GDM1 (cell line): ENCODE measurements at regions not wholly inside any gene's neighbourhood (a gene's known extent, or its start where the extent isn't known, plus 50 kb on each side); places are given as distances from the start of the nearest gene placed in this dataset.

Source experiments
- DNase-seq: peaks from one replicate; lab custom pipeline; 2025; lab: John Stamatoyannopoulos, UW

GRCh38 chr5:173719731-173720082 lies 103.3 kb upstream of the BOD1 start:
- no peak for DNase-seq

DNA sequence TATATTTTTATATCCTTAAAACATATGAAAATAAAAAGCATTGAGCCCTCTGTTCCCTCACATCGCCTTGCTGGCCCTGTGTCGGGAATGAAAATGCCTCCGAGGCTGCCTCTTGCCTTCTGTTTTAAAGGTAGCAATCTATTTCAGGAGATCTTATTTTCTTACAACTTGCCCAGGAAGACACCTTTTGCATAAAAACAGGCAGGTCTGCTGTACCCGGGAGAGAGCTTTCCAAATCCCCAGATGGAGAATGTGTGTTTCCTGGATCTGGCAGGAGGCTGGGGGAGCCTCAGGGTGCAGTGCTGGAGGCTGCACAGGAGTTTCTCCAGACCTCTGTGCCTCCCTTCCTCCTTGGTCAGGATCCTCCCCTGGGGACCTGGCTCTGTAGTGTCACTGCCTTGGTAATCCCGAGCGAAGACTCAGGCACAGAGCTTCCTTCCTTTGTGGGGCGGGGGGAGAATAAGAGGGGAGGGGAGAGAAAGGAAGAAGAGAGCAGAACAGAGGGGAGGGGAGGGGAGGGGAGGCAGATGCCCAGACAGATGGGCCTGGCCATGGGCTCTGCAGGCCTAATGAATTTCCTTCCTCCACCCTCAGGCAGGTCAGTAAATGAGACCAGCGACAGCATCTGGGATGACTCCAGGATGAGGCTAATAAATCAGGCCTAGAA lies 104.0 kb upstream of the BOD1 start:
- DNase-seq: no peak

DNA sequence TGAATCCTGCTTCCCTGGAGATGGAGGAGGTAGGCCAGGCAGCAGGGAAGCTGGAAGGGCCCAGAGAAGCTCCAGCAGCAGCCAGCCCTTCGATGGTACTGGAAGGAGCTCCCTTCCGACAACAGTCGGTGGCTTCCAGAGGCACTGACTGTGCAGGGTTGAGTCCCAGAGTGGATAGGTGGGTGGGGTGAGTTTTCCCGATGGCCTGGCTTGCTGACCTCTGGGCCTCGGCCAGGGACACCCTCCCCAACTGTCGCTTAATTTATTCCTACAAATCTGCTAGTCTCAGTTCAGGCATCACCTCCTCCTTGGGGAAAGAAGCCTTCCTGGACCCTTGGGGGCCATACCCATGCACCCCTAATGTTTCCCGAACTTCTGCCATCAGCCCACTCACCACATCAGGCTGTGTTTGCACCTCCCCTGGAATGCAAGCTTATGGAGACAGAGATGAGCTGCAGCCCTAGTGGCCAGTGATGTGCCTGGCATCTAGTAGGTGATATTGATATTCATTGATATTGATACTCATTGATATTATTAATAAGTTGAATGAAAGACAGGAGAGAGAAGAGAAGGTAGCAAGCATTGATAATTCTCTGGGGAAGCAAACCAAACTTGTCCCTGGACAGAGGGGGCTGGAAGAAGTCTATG lies 104.6 kb upstream of the BOD1 start:
- DNase-seq: no peak

DNA sequence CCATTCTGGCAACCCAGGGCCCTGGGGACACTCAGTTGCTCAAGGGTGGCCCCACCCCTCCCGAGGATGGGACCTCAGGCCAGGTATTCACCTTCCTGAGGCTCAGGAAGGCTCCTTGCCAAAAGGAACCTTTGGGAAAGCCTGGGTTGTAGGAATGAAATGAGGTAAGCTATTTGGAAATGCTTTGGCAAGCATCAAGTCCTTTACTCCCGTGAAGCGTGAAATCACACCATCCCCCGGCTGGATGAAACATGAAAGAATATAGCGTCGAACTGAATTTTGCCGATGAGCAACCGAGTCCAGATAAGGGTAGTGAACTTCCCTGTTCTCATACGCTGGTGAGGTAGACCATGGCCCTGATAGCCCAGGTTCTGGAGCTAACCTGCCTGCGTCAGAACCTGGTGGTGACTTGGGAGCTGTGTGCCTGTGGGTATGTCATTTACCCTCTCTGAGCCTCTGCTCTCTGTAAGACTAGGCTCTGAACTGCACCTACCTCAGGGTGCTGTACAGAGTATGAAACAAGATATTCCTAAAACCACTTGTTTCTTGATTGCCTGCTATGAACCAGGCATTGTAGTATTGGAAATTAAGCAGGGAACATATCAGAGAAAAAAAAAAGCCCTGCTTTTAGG lies 105.3 kb upstream of the BOD1 start:
- DNase-seq: no peak

DNA sequence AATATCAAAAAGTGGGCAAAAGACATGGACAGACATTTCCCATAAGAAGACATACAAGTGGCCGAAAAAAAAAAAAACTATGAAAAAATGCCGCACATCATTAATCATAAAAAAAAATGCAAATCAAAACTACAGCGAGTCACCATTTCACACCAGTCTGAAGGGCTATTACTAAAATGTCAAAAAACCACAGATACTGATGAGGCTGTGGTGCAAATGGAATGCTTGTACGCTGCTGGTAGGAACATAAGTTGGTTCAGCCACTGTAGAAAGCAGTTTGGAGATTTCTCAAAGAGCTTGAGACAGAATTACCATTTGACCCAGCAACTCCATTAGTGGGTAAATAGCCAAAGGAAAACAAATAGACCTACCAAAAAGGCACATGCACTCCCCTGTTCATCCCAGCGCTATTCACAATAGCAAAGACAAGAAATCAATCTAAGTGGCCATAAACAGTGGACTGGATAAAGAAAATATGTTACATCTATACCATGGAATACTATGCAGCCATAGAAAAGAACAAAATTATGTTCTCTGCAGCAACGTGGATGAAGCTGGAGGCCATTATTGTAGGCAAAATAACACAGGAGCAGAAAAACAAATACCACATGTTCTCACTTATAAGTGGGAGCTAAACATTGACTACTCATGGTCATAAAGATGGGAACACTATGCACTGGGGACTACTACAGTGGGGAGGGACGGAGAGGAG lies 110.6 kb upstream of the BOD1 start:
- no peak for DNase-seq

- no peak for DNase-seq
Observed at GRCh38 chr5:173727839-173728778, 111.7 kb upstream of the BOD1 start.

DNA sequence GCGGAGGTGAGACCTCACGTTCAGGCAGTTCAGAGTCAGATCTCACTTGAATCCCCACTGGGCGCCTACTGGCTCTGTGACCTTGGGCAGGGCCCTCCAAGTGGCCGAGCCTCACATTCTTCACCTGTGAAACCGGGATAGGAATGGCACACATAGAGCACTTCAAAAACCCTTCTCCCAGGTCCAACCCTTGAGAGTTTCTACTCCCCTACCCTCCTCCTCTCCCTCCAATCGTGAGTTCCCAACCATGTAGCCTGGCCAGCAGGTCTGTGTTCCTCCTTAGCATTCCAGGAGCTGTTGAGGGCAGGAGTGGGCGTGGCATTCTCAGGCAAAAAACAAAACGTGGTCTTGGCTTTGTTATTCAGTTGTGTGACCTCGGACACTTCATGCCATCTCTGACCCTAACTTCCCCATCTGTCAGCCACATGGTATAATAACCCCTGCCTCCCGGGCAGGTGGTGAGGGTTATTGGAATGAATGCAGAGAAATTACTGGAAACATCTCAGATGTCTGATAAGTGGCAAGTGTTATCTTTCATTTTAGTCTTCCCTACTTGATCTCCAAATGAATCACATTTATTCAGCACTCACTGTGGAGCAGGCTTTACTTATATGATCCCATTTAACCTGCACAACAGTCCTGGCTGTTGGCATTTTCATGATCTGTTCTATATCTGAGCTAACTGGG lies 112.8 kb upstream of the BOD1 start:
- DNase-seq: no peak

DNA sequence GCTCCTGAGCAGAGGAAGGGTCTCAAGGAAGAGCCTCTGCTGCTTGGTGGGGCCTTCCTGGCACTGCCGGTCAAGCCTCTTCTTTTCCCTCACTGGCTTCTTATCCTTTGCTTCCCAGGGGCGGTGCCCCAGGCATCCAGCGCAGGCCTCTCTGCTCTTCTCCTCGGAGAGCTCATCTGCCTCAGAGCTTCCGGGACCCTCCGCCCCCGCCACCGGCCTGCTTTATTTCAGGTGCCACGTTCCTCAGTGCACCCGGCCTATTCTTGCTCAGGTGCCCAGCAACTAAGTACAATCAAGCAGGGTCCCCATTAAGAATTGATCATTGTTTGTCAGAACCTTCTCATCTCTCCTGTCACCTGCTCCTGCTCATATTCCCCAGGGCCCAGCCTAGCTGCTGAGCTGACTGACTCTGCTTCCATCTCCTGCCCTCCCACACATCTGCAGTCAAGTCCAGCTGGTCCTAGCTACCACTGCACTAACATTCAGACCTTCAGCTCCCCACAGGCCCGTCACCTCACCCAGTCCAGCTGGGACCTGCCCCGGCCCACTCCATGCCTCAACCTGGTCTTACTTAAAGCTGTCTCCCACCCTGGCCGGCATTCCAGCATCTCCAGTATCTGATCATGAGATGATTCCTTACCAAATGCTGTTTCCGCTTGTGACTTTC lies 114.3 kb upstream of the BOD1 start:
- no peak for DNase-seq

DNA sequence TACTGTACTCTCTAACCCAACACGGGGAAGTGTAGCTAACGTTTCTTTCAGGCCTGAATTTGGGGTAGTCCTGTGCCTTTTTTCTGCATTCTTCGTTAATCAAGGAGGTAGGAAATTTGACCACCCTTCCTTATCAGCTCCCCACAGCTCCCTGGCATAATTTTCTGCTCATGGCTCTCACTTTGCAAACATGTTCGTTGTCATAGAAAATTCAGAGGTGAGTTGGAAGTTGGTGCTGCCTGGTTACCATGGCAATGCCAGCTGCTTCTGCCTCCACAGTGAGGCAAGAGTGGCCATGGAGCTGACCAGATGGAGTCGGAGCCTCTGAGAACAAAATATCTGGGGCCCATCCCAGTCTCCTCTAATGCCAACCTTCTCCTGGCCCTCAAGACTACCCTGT lies 116.6 kb upstream of the BOD1 start:
- DNase-seq: no peak

- no peak for DNase-seq
Observed at GRCh38 chr5:173733425-173733824, 117.0 kb upstream of the BOD1 start.

DNA sequence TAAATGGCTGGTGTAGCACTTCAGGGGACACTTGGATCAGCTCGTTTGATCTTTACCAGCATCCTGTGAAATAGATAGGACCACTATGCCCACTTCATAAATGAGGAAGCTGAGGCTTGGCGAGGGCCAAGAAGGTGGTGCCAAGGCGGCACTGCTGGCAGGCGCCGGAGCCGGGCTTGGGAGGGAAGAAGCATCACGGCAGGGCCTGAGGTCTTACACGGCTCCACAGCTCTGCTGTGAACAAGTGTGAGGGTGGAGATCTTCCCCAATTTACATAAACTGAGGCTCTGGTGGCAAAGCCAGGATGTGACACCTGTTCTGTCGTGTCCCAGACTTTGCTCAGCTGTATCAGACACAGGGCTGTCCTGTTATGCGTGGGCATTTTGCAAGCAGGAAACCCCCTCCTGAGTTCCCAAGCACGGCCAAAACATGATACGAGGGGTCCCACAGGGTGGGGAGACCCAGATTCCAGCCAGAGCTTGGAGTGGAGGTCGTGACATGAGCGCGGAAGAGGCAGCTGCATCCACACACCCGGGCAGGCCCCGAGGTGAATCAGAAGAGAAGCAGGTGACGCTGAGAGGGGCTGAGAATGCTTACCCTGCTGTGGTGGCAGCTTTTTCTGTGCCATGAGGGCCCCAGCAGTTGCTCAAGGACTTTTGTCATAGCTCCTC lies 117.5 kb upstream of the BOD1 start:
- no peak for DNase-seq

DNA sequence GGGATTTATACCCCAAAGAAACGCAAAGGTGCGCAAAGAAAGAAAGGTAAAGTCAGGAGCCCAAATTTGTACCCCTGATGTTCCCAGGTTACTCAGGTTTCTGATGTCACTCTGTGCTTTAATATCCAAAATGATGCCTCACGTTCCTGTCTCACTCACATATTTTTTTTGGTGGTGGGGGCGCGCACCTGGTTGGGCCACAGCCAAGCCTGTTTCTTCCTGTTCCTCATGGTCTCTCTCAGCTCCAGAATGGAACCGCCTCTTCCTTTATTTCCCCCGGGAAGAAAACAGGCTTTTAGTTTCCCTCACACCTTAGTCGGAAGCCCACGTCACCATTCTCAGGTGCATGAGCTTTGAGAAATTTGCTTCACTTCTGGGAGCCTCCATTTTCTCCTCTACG lies 118.3 kb upstream of the BOD1 start:
- no peak for DNase-seq

- no peak for DNase-seq
Observed at GRCh38 chr5:173735184-173735583, 118.7 kb upstream of the BOD1 start.

DNA sequence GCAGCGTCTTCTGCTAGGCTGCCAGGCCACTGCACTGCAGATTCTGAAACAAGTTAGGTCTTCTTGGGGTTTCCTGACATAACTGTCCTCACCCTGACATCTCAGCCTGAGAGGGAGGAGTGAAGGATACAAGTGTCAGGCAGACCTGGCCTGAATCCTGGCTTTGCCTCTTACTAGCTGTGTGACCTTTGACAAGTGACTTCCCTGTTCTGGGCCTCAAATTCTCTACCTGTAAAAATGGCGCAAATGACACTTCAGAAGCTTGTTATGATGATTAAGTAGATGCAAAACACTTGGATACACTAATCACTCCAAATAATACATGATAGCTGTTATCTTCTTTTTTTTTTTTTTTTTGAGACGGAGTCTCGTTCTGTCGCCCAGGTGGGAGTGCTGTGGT lies 119.2 kb upstream of the BOD1 start:
- DNase-seq: no peak

DNA sequence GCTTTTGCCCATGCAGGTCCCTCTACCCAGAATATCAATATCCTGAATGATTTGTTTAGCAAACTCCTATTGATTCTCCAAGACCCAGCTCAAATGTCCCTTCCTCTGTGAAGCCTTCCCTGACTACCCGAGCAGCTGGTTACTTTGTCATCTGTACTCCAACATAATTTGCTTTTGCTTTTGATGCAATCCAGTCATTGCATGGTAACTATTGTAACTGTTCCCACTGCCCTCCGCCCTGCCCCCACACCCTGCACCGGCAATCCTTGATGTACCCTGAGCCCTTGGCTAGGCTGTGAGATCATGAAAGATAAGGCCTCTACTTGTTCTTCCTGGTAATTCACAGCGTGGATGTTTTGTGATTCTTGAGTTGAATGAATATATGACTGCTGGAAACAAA lies 119.9 kb upstream of the BOD1 start:
- DNase-seq: no peak

DNA sequence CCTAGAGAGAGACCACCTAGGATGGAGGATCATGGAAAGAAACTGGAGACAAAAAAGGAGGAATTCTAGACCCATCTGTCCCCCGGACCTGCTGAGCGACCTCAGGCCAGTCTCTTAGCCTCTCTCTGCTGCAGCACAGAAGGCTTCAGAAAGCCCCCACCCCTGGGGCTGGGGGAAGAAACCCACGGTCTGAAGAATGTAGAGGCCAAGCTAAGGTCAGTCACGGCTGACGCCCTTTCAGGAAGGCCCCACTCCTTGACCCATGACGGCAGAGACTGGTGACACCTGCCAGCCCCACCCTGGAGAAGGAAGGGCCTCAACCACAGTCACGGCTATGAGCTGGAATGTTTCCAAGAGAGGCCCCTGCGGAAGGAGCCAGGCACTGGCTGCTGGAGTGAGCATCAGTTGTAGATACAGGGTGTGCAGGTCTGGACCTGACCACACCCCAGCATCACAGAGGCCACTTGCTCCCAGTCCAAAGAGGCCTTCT lies 120.5 kb upstream of the BOD1 start:
- no peak for DNase-seq

DNA sequence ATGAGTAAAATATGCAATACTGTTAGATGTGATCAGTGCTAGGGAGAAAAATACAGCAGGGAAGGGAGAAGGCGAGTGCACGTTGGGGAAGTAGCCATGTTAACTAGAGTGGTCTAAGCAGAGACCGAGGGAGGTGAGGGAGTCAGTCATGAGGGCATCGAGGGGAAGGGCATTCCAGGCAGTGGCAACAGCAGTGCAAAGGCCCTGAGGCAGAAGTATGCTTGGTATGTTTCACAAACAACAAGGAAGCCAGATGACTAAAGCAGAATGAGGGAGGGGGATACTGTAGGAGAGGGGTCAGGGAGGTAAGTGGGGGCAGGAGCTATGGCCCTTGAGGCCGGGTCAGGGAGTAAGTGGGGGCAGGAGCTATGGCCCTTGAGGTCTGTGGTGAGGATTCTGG lies 123.3 kb upstream of the BOD1 start:
- no peak for DNase-seq

- DNase-seq: no peak
Observed at GRCh38 chr5:173740400-173740799, 124.0 kb upstream of the BOD1 start.

GRCh38 chr5:173741087-173741486 lies 124.6 kb upstream of the BOD1 start:
- DNase-seq: no peak
